GM13976 (cell line): ENCODE measurements at regions not wholly inside any gene's neighbourhood (a gene's known extent, or its start where the extent isn't known, plus 50 kb on each side); places are given as distances from the start of the nearest gene placed in this dataset.

Source experiments
- DNase-seq: peaks from one replicate; pipeline ENCODE4 v3.0.0; 2012; ENCODE audit warnings: low spot score
- in situ Hi-C: fragments of 300-500 bp; cut with MboI; formaldehyde crosslinking; loops from one replicate; pipeline ENCODE4 v1.12.0; 2022; ENCODE audit warnings: low sequenced_read_pairs, mixed read lengths, inconsistent platforms; ENCODE audit not compliant: unreplicated experiment
- TF ChIP-seq, protein P1 (sequence below): IDR thresholded peaks from 2 replicates; pipeline ENCODE4 v1.5.1; 2012; ENCODE audit warnings: borderline replicate concordance, mild to moderate bottlenecking; ENCODE audit not compliant: insufficient read depth; ENCODE audit errors: extremely low read depth, missing control alignments, control extremely low read depth

DNA sequence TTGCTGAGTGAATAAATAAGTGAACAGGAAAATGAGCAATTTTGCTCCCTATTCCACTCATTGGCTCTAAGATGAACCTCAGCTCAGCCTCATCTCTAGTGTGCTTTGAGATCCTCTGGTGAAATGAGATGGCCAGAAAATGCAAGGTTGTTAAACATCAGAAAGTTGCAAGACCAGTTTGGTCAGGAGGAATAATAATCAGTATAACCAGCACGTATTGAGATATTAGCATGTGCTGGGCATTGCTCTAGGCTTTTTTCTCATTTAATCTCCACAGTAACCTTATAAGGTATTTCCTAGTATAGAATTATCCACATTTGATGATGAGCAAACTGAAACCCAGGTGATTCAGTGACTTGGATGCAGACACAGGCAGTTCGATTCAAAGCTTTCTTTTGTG lies 110.5 kb upstream of the PAK3 start:
- in situ Hi-C loops: loop anchor here (25.0 kb wide), 1 partner anchor 252 kb away; no protein-coding TSS in a partner anchor
- TF ChIP-seq, protein P1, sequence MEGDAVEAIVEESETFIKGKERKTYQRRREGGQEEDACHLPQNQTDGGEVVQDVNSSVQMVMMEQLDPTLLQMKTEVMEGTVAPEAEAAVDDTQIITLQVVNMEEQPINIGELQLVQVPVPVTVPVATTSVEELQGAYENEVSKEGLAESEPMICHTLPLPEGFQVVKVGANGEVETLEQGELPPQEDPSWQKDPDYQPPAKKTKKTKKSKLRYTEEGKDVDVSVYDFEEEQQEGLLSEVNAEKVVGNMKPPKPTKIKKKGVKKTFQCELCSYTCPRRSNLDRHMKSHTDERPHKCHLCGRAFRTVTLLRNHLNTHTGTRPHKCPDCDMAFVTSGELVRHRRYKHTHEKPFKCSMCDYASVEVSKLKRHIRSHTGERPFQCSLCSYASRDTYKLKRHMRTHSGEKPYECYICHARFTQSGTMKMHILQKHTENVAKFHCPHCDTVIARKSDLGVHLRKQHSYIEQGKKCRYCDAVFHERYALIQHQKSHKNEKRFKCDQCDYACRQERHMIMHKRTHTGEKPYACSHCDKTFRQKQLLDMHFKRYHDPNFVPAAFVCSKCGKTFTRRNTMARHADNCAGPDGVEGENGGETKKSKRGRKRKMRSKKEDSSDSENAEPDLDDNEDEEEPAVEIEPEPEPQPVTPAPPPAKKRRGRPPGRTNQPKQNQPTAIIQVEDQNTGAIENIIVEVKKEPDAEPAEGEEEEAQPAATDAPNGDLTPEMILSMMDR: no peak
- DNase-seq: no peak

DNA sequence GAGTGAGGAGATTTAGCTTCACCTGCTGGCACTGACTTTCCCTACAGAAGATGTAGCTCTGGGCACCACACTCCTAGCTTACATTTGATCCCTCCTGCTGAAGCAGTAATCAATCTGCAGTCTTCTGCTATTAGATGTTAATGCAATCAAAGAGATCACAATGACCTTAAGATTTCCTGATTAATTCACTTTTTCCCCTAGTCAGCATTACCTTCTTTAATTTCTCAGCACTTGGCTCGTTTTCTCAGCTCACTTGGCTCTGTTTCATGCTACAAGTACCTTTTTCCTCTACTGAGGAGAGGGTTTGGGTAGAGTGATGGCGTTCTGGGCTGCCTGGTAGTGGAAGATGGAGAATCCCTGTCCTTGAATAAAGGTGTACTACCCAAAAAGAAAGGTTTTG lies 113.0 kb upstream of the PAK3 start:
- no peak for DNase-seq
- TF ChIP-seq, protein P1: no peak
- in situ Hi-C loops: loop anchor here (25.0 kb wide), 1 partner anchor 254 kb away; no protein-coding TSS in a partner anchor

DNA sequence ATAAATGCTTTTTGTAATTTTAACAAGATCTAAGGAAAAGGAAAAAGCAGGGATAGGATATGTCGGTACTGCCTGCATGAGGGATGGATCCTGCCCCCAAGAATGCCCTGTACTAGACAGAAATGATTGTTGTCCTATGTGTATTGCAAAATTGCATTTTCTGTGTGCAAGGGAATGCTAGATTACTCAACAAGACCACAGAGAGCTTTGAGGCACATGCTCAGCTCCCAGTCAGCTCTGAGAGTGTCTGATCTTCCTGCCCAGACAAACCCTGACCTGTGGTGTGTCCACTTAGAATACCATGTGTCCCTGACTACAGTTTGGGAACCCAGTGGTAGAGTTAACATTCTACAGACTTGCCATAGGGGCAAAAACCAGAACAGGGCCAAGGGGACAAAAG lies 129.2 kb upstream of the PAK3 start:
- in situ Hi-C loops: no loop called here
- no peak for DNase-seq
- TF ChIP-seq, protein P1: no peak

DNA sequence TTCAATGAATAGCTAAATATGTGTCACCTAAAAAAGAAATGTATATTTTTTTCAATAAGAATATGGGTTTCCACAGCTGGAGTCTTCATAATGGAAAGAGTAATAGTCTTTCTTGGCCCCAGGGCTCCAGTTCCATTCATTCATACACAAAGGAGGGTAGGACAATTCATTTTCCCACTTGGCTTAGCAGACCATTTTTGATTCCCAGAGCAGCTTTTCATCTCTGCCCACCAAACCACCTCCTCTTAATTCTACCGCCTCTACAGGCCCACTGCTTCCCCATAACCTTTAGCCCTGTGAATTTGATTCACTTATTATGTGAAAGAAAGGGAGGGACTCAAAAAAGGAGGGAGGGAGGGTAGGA lies 129.9 kb upstream of the PAK3 start:
- TF ChIP-seq, protein P1: no peak
- in situ Hi-C loops: no loop called here
- DNase-seq: no peak

DNA sequence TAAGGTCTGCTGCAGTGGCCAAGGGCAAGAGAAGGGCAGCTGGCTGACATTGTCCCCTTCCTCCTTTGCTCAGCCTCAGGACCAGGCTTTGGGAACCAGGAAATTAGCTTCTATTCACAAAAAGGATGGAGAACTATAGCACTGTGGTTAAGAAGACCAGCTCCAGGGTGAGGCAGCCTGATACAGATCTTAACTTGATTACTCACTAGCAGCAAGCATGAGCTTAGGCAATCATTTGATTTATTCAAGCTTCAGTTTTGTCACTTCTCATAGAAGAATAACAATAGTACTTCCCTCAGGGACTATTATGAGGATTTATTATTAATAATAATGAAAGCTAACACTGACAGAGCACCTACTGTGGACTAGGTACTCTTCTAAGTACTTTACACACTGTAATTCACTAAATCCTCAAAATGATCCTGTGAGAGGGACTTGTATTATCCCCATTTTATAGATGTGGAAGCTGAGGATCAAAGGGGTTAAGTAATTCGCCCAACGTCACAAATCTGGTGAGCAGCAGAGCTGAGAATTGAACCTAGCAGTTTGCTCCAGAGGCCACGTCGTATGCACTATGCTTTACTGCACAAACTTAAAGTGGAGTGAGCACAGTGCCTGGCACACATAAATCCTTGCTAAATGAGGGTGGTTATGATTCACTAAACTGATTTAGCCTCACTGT lies 130.4 kb upstream of the PAK3 start:
- TF ChIP-seq, protein P1: no peak
- DNase-seq: no peak
- in situ Hi-C loops: no loop called here

DNA sequence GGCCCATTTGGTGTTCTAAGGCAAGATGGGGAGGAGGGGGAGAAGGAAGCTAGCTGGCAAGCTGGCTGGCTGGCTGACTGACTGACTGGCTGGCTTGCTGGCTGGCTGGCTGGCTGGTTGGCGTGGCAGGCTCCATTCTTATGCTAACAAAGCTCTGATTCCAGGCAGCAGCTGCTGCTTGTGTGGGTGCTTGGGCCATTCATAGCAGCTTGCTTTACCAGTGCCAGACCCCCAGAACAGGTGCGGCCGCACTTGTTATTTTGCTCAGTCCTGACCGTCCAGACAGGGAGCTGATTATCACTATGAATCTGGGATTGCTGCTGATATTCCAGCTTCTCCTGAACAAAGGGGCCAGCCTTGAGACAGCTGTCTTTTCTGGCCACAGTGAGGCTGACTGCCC lies 131.2 kb upstream of the PAK3 start:
- TF ChIP-seq, protein P1: no peak
- in situ Hi-C loops: no loop called here
- no peak for DNase-seq
